ENCODE measurements at regions not wholly inside any gene's neighbourhood (a gene's known extent, or its start where the extent isn't known, plus 50 kb on each side); places are given as distances from the start of the nearest gene placed in this dataset.

GRCh38 chr4:15144967-15145295, 142.7 kb downstream of the CPEB2 start:
- H3K9ac ChIP-seq (ENCODE audit: control insufficient read depth, insufficient read depth, low read length) = no peak overlapping the region
- no peaks in the 10 kb centered on the region for H3K9me3 ChIP-seq (replicated peaks; ENCODE audit: control insufficient read depth, insufficient read depth, low read length)
- SMC1A ChIA-PET (ENCODE audit: uncharacterized antibody, unreplicated experiment) = no interaction called here
- BruUV-seq (replicated peaks) = no TSS peak
- 68% methylated on average over 7 of the region's 7 CpGs for WGBS (ENCODE audit: insufficient coverage, insufficient replicate concordance, low lambda C conversion rate, missing lambda C conversion rate)
- no peaks in the 10 kb centered on the region for H3K27me3 ChIP-seq (replicated peaks in 1 of 2; ENCODE audit: control insufficient read depth in 2 of 2, insufficient read depth in 2 of 2, low read length in 1 of 2)
- DNase-seq (ENCODE audit: low read depth, low spot score) (no peak), ATAC-seq (no peak), FAIRE-seq (no peak)
- no peaks in the 10 kb centered on the region for H3K36me3 ChIP-seq (ENCODE audit: control insufficient read depth in 2 of 2, insufficient read depth in 2 of 2, low read length in 1 of 2)
- H3K4me3 ChIP-seq = no peak overlapping the region
- POLR2A ChIA-PET = no interaction called here
- in situ Hi-C loops (cut with MboI) = no loop called here
- no peak overlapping the region for H2AFZ ChIP-seq (ENCODE audit: control insufficient read depth, low read depth, low read length)
- no peak overlapping the region for H3K27ac ChIP-seq (ENCODE audit: control insufficient read depth, insufficient read depth)
- RAD21 ChIA-PET (ENCODE audit: unreplicated experiment) = no interaction called here
- H3K4me2 ChIP-seq (ENCODE audit: control insufficient read depth, insufficient read depth) = no peak overlapping the region
- no peaks in the 10 kb centered on the region for H4K20me1 ChIP-seq (ENCODE audit: control insufficient read depth, insufficient read depth)
- no peaks in the 10 kb centered on the region for H3K79me2 ChIP-seq (ENCODE audit: control insufficient read depth, insufficient read depth, low read length)
- CTCF ChIA-PET = interaction anchor here (0.6 kb wide), 1 partner anchor 120 kb away, joined by 3 read pairs; no protein-coding TSS in a partner anchor
- intact Hi-C loops (cut with micrococcal nuclease; ENCODE audit: unreplicated experiment) = no loop called here
- peaks cover 6% of the 10 kb centered on the region for H3K4me1 ChIP-seq (ENCODE audit: control insufficient read depth, insufficient read depth, low read length)
- TF ChIP-seq ZNF687 (IDR thresholded peaks at IDR 0.05) (no peak), RELB (IDR thresholded peaks at IDR 0.05; ENCODE audit: low read depth) (no peak), POU2F2 (IDR thresholded peaks at IDR 0.05; ENCODE audit: borderline replicate concordance, low read depth, low read length) (no peak), ZBTB33 (IDR thresholded peaks at IDR 0.05) (no peak), REST (IDR thresholded peaks at IDR 0.05; ENCODE audit: low read depth, low read length) (no peak), SMAD1 (IDR thresholded peaks at IDR 0.05; ENCODE audit: low read depth, partially characterized antibody) (no peak), SUPT20H (IDR thresholded peaks at IDR 0.05; ENCODE audit: borderline replicate concordance, control insufficient read depth, low read depth, low read length) (no peak)
- TF ChIP-seq, protein P1, sequence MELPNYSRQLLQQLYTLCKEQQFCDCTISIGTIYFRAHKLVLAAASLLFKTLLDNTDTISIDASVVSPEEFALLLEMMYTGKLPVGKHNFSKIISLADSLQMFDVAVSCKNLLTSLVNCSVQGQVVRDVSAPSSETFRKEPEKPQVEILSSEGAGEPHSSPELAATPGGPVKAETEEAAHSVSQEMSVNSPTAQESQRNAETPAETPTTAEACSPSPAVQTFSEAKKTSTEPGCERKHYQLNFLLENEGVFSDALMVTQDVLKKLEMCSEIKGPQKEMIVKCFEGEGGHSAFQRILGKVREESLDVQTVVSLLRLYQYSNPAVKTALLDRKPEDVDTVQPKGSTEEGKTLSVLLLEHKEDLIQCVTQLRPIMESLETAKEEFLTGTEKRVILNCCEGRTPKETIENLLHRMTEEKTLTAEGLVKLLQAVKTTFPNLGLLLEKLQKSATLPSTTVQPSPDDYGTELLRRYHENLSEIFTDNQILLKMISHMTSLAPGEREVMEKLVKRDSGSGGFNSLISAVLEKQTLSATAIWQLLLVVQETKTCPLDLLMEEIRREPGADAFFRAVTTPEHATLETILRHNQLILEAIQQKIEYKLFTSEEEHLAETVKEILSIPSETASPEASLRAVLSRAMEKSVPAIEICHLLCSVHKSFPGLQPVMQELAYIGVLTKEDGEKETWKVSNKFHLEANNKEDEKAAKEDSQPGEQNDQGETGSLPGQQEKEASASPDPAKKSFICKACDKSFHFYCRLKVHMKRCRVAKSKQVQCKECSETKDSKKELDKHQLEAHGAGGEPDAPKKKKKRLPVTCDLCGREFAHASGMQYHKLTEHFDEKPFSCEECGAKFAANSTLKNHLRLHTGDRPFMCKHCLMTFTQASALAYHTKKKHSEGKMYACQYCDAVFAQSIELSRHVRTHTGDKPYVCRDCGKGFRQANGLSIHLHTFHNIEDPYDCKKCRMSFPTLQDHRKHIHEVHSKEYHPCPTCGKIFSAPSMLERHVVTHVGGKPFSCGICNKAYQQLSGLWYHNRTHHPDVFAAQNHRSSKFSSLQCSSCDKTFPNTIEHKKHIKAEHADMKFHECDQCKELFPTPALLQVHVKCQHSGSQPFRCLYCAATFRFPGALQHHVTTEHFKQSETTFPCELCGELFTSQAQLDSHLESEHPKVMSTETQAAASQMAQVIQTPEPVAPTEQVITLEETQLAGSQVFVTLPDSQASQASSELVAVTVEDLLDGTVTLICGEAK (IDR thresholded peaks at IDR 0.05; ENCODE audit: borderline replicate concordance) = no peak
